OCI-LY7 (cell line): ENCODE measurements at regions not wholly inside any gene's neighbourhood (a gene's known extent, or its start where the extent isn't known, plus 50 kb on each side); places are given as distances from the start of the nearest gene placed in this dataset.

Source experiments
- CTCF ChIP-seq: fragments of 200-600 bp; sonication (generic); conservative IDR thresholded peaks from 2 replicates; pipeline ENCODE4 v1.5.1; 2014; ENCODE audit warnings: mild to moderate bottlenecking, antibody characterized with exemption, low read length, moderate library complexity, mixed read lengths
- EZH2phosphoT487 ChIP-seq: fragments of 200-600 bp; sonication (generic); IDR thresholded peaks from 2 replicates; pipeline ENCODE4 v1.6.1; 2018; ENCODE audit warnings: low read depth, borderline replicate concordance, mild to moderate bottlenecking, mixed run types, antibody characterized with exemption, low read length, moderate library complexity, mixed read lengths

GRCh38 chr21:23804866-23805265, 1802.4 kb downstream of the MRPL39 start:
- TF ChIP-seq CTCF (no peak), EZH2phosphoT487 (no peak)
